ENCODE measurements at regions not wholly inside any gene's neighbourhood (a gene's known extent, or its start where the extent isn't known, plus 50 kb on each side); places are given as distances from the start of the nearest gene placed in this dataset.

DNA sequence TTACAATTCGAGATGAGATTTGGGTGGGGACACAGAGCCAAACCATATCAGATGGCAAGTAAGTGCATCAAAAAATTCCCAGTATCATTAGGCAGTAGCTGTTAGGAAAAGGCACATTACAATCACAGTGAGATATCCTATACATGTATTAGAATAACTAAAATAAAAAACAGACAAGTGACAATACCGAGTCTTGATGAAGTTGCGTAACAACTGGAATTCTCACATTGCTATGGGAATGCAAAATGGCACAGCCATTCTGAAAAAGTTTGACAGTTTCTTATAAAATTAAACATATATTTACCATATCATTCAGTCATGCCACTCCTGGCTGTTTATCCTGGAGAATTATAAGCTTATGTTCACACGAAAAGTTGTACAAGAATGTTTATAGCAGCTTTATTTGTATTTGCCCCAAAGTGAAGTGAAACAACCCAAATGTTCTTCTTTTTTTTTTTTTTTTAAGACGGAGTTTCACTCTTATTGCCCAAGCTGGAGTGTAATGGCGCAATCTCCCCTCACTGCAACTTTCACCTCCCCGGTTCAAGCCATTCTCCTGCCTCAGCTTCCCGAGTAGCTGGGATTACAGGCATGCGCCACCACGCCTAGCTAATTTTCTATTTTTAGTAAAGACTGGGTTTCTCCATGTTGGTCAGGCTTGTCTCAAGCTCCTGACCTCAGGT lies 93.1 kb upstream of the TLE1 start:
- TF ChIP-seq, protein P1, sequence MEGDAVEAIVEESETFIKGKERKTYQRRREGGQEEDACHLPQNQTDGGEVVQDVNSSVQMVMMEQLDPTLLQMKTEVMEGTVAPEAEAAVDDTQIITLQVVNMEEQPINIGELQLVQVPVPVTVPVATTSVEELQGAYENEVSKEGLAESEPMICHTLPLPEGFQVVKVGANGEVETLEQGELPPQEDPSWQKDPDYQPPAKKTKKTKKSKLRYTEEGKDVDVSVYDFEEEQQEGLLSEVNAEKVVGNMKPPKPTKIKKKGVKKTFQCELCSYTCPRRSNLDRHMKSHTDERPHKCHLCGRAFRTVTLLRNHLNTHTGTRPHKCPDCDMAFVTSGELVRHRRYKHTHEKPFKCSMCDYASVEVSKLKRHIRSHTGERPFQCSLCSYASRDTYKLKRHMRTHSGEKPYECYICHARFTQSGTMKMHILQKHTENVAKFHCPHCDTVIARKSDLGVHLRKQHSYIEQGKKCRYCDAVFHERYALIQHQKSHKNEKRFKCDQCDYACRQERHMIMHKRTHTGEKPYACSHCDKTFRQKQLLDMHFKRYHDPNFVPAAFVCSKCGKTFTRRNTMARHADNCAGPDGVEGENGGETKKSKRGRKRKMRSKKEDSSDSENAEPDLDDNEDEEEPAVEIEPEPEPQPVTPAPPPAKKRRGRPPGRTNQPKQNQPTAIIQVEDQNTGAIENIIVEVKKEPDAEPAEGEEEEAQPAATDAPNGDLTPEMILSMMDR (IDR thresholded peaks at IDR 0.05) = no peak
- no peak for TF ChIP-seq POLR2A (IDR thresholded peaks at IDR 0.05)
- TF ChIP-seq EP300 (IDR thresholded peaks at IDR 0.05) = no peak
